Activated naive CD8-positive, alpha-beta T cell treated with anti-CD3 and anti-CD28 coated beads, Interleukin-2, amount 50 U/mL, for 24 hours (primary cell): ENCODE measurements at regions not wholly inside any gene's neighbourhood (a gene's known extent, or its start where the extent isn't known, plus 50 kb on each side); places are given as distances from the start of the nearest gene placed in this dataset.

ENCODE experiments used
- ATAC-seq: fragments of 150-1000 bp; cut with Tn5 transposase; one replicate; pipeline ENCODE4 v1.10.0; 2021
- DNase-seq: peaks from one replicate; pipeline ENCODE4 v3.0.0; 2021
- H3K27ac Mint-ChIP-seq: one replicate; pipeline ENCODE4 v1.8.0; 2021; ENCODE audit warnings: mild to moderate bottlenecking, mixed read lengths
- H3K27me3 Mint-ChIP-seq: one replicate; pipeline ENCODE4 v1.8.0; 2021; ENCODE audit warnings: mixed read lengths
- H3K36me3 Mint-ChIP-seq: one replicate; pipeline ENCODE4 v1.8.0; 2021; ENCODE audit warnings: low read depth, mixed read lengths
- H3K4me1 Mint-ChIP-seq: one replicate; pipeline ENCODE4 v1.8.0; 2021; ENCODE audit warnings: mixed read lengths
- H3K4me3 Mint-ChIP-seq: one replicate; pipeline ENCODE4 v1.8.0; 2021; ENCODE audit warnings: mild to moderate bottlenecking, moderate library complexity, mixed read lengths
- H3K9me3 Mint-ChIP-seq: one replicate; pipeline ENCODE4 v1.8.0; 2021; ENCODE audit warnings: mixed read lengths

DNA sequence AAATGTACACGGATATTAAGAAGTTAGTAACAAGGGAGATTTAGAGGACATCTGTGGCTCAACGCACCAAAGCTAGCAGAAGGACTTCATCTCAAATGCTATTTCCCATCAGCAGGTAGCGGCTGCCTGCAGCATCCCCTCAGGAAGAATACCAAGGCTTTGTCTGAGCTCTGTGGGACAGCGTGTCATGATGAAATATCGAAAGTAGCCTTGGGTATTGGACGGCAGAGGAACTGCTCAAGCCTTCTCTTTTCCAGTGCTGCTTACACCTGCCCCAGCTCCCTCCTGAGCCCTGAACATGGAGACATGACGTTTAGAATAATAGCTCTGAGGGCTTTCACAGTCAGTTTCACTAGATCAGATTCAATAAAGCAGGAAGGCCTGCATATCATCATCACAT, 241.6 kb downstream of the SUCLG1 start:
- DNase-seq (no peak), ATAC-seq (no peak)
- H3K9me3 Mint-ChIP-seq, result no peaks in the 10 kb centered on the region
- H3K27me3 Mint-ChIP-seq, result peaks cover 16% of the 10 kb centered on the region
- no peak overlapping the region for H3K27ac Mint-ChIP-seq
- H3K36me3 Mint-ChIP-seq, result no peaks in the 10 kb centered on the region
- no peaks in the 10 kb centered on the region for H3K4me1 Mint-ChIP-seq
- H3K4me3 Mint-ChIP-seq, result no peak overlapping the region

DNA sequence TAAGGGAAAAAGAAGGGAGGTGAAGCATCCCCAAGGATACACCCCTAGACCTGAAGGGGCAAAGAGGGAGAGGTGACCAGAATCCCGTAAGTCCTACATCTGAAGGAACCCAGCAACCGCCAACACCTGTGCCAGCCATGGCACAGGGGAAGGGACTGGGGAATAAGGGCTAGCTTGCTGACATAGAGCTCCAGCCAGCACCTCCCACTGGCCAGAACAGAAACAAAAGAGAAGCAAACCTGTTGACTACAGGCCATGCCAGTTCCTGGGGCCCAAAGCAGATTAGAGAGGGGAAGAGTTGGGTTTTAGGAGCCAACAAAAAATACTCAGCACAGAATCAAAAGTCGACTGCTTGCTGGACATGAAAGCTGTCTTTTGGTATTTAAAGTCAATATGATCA, 244.6 kb downstream of the SUCLG1 start:
- Mint-ChIP-seq H3K9me3 (no peaks in the 10 kb centered on the region), H3K4me3 (no peak overlapping the region), H3K4me1 (no peaks in the 10 kb centered on the region), H3K27ac (no peak overlapping the region), H3K27me3 (peaks cover 9% of the 10 kb centered on the region), H3K36me3 (no peaks in the 10 kb centered on the region)
- no peak for ATAC-seq
- no peak for DNase-seq

GRCh38 chr2:84212611-84213314, 246.3 kb downstream of the SUCLG1 start:
- H3K4me3 Mint-ChIP-seq, result no peak overlapping the region
- H3K27ac Mint-ChIP-seq, result no peak overlapping the region
- no peaks in the 10 kb centered on the region for H3K9me3 Mint-ChIP-seq
- DNase-seq, result no peak
- peaks cover 12% of the 10 kb centered on the region for H3K27me3 Mint-ChIP-seq
- ATAC-seq, result no peak
- H3K36me3 Mint-ChIP-seq, result no peaks in the 10 kb centered on the region
- H3K4me1 Mint-ChIP-seq, result no peaks in the 10 kb centered on the region

DNA sequence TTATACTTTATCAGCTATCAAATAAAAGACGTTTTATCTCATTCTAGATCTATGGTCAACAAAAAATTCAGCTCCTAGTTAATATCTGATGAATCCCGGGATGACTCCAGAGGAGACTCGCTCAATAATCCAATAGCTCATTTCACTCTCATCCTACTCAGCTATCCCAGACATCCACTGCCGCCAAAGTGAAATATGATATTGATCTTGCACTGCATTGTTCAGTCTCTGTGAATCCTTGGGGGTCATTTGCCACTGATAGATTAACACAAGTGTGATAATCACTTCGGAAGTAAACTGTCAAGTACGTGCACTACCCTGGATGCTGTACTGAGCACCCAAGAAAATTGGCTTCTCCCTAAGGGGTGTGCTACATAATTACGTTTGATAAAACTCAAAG, 249.1 kb downstream of the SUCLG1 start:
- no peak overlapping the region for H3K27ac Mint-ChIP-seq
- no peaks in the 10 kb centered on the region for H3K36me3 Mint-ChIP-seq
- ATAC-seq (no peak), DNase-seq (no peak)
- H3K27me3 Mint-ChIP-seq, result peaks cover 14% of the 10 kb centered on the region
- no peaks in the 10 kb centered on the region for H3K9me3 Mint-ChIP-seq
- no peaks in the 10 kb centered on the region for H3K4me1 Mint-ChIP-seq
- no peak overlapping the region for H3K4me3 Mint-ChIP-seq

- ATAC-seq, result no peak
- no peak for DNase-seq
- H3K27ac Mint-ChIP-seq, result no peak overlapping the region
- no peaks in the 10 kb centered on the region for H3K4me1 Mint-ChIP-seq
- no peaks in the 10 kb centered on the region for H3K36me3 Mint-ChIP-seq
- peaks cover 5% of the 10 kb centered on the region for H3K9me3 Mint-ChIP-seq
- no peak overlapping the region for H3K4me3 Mint-ChIP-seq
- peaks cover 5% of the 10 kb centered on the region for H3K27me3 Mint-ChIP-seq
Measured at GRCh38 chr2:84204995-84205394, 254.1 kb downstream of the SUCLG1 start.

GRCh38 chr2:84202166-84202565, 256.9 kb downstream of the SUCLG1 start:
- DNase-seq, result no peak
- H3K4me1 Mint-ChIP-seq, result no peaks in the 10 kb centered on the region
- H3K4me3 Mint-ChIP-seq, result no peak overlapping the region

GRCh38 chr2:84201158-84201557, 257.9 kb downstream of the SUCLG1 start:
- no peaks in the 10 kb centered on the region for H3K4me1 Mint-ChIP-seq
- no peaks in the 10 kb centered on the region for H3K36me3 Mint-ChIP-seq
- H3K27me3 Mint-ChIP-seq, result peaks cover 2% of the 10 kb centered on the region
- ATAC-seq (no peak), DNase-seq (no peak)
- no peak overlapping the region for H3K4me3 Mint-ChIP-seq
- H3K9me3 Mint-ChIP-seq, result peaks cover 5% of the 10 kb centered on the region
- H3K27ac Mint-ChIP-seq, result no peak overlapping the region

More at GRCh38 chr2:84202166-84202565, 256.9 kb downstream of the SUCLG1 start:
- no peak for ATAC-seq
- H3K36me3 Mint-ChIP-seq, result no peaks in the 10 kb centered on the region
- no peak overlapping the region for H3K27ac Mint-ChIP-seq
- peaks cover 2% of the 10 kb centered on the region for H3K27me3 Mint-ChIP-seq
- peaks cover 5% of the 10 kb centered on the region for H3K9me3 Mint-ChIP-seq

GRCh38 chr2:84197901-84198300, 261.2 kb downstream of the SUCLG1 start:
- no peaks in the 10 kb centered on the region for H3K36me3 Mint-ChIP-seq
- no peak overlapping the region for H3K27ac Mint-ChIP-seq
- no peaks in the 10 kb centered on the region for H3K27me3 Mint-ChIP-seq
- no peaks in the 10 kb centered on the region for H3K4me1 Mint-ChIP-seq
- no peak overlapping the region for H3K4me3 Mint-ChIP-seq
- H3K9me3 Mint-ChIP-seq, result peaks cover 5% of the 10 kb centered on the region
- ATAC-seq (no peak), DNase-seq (no peak)

GRCh38 chr2:84194949-84195644, 264.0 kb downstream of the SUCLG1 start:
- H3K27me3 Mint-ChIP-seq, result no peaks in the 10 kb centered on the region
- peak; percentile 15 for ATAC-seq
- no peaks in the 10 kb centered on the region for H3K4me1 Mint-ChIP-seq
- no peaks in the 10 kb centered on the region for H3K36me3 Mint-ChIP-seq
- no peak overlapping the region for H3K27ac Mint-ChIP-seq
- no peak overlapping the region for H3K4me3 Mint-ChIP-seq
- H3K9me3 Mint-ChIP-seq, result no peaks in the 10 kb centered on the region
- DNase-seq, result no peak

- no peaks in the 10 kb centered on the region for H3K9me3 Mint-ChIP-seq
- ATAC-seq, result no peak
- no peaks in the 10 kb centered on the region for H3K27me3 Mint-ChIP-seq
- no peak overlapping the region for H3K27ac Mint-ChIP-seq
- no peaks in the 10 kb centered on the region for H3K4me1 Mint-ChIP-seq
- no peaks in the 10 kb centered on the region for H3K36me3 Mint-ChIP-seq
- no peak overlapping the region for H3K4me3 Mint-ChIP-seq
- DNase-seq, result no peak
Measured at GRCh38 chr2:84194181-84194580, 264.9 kb downstream of the SUCLG1 start.

- no peaks in the 10 kb centered on the region for H3K9me3 Mint-ChIP-seq
- no peak overlapping the region for H3K27ac Mint-ChIP-seq
- H3K4me1 Mint-ChIP-seq, result no peaks in the 10 kb centered on the region
Measured at GRCh38 chr2:84187258-84187657, 271.8 kb downstream of the SUCLG1 start.

DNA sequence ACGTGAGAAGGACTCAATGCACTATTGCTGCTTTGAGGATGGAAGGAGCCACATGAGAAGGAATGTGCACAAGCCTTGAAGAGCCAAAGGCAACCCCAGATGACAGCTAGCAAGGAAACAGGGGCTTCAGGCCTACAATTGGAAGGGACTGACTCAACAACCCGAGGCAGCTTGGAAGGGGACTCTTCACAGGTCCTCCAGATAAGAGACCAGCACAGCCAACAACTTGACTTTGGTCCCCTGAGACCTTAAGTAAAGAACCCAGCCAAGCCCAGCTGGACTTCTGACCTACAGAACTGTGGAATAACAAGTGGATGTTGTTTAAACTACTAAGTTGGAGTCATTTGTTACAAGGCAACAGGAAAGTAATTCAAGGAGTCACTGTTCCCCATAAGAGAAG, 277.2 kb downstream of the SUCLG1 start:
- DNase-seq (no peak), ATAC-seq (no peak)
- peaks cover 4% of the 10 kb centered on the region for H3K27me3 Mint-ChIP-seq
- H3K27ac Mint-ChIP-seq, result no peak overlapping the region
- H3K4me3 Mint-ChIP-seq, result no peak overlapping the region
- H3K36me3 Mint-ChIP-seq, result no peaks in the 10 kb centered on the region
- no peaks in the 10 kb centered on the region for H3K9me3 Mint-ChIP-seq
- H3K4me1 Mint-ChIP-seq, result no peaks in the 10 kb centered on the region

More at GRCh38 chr2:84187258-84187657, 271.8 kb downstream of the SUCLG1 start:
- Mint-ChIP-seq H3K4me3 (no peak overlapping the region), H3K36me3 (no peaks in the 10 kb centered on the region), H3K27me3 (no peaks in the 10 kb centered on the region)
- no peak for DNase-seq
- ATAC-seq, result no peak

DNA sequence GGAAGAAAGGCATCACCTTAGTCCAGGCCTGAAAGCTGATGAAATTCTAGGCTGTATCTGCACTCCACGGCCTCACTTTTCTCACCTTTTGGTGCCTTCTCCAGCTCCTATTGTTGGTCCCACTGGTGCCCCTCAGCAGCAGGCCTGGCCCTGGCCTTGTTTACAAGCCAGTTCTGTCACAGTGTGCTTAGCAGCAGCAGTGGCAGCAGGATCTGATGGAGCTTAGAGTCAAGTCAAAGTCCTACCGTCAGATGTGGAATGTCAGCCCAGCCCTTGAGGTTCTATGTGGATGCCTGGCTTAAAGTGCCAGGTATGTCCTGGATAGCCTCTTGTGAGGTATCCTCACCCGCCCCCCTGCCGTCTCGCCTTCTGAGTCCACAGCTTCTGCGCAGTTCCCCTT, 281.3 kb downstream of the SUCLG1 start:
- Mint-ChIP-seq H3K4me3 (no peak overlapping the region), H3K27me3 (peaks cover 8% of the 10 kb centered on the region), H3K36me3 (no peaks in the 10 kb centered on the region), H3K9me3 (peaks cover 7% of the 10 kb centered on the region), H3K4me1 (no peaks in the 10 kb centered on the region), H3K27ac (no peak overlapping the region)
- no peak for DNase-seq
- no peak for ATAC-seq

DNA sequence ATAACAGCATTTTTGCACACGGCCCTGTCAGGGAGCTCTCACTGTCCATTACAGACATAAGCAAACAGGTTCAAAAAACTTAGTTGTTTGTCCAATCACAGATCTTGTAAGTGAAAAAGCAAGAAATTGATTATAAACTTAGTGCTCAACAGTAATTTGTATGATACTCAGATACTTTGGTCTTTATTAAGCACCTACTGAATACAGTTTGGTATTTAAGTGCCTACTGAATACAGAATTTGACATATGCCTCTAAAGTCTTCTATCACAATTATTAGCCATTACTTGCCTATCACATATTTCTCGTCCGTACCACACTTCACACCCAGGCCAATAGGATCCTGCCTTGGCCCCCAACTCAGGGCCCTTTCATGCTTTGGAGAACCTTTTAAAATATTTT, 283.1 kb downstream of the SUCLG1 start:
- DNase-seq (no peak), ATAC-seq (no peak)
- Mint-ChIP-seq H3K36me3 (no peaks in the 10 kb centered on the region), H3K4me3 (no peak overlapping the region), H3K27me3 (peaks cover 11% of the 10 kb centered on the region), H3K9me3 (peaks cover 7% of the 10 kb centered on the region), H3K4me1 (no peaks in the 10 kb centered on the region), H3K27ac (no peak overlapping the region)

DNA sequence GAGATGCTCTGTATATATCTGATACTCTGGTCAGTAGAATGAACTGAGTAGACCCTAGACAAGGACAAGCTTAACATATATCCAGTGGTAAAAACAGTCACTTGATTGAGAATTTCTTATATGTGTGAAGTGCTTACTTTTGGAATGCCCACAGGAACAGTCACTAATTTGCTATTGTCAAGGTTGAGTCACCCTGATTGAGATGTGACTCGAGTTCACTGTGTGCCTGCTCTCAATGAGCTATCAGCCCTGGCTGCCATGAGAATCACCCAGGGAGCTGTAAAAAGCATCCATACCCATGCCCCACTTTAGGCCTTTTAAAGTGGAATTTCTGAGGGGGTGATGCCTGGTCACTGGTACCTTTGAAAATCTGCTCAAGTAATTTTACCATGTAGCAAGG, 283.7 kb downstream of the SUCLG1 start:
- DNase-seq, result no peak
- Mint-ChIP-seq H3K27ac (no peak overlapping the region), H3K27me3 (peaks cover 11% of the 10 kb centered on the region), H3K4me3 (no peak overlapping the region), H3K9me3 (peaks cover 7% of the 10 kb centered on the region), H3K36me3 (no peaks in the 10 kb centered on the region), H3K4me1 (no peaks in the 10 kb centered on the region)
- no peak for ATAC-seq
